CD4-positive, alpha-beta memory T cell (primary cell): ENCODE measurements at regions not wholly inside any gene's neighbourhood (a gene's known extent, or its start where the extent isn't known, plus 50 kb on each side); places are given as distances from the start of the nearest gene placed in this dataset.

Source experiments
- CTCF ChIA-PET: fragments of 350-600 bp; sonication (Branson Sonifier 250); formaldehyde crosslinking; loops from one replicate; lab custom pipeline; 2021; ENCODE audit warnings: inconsistent platforms; ENCODE audit not compliant: partially characterized antibody; lab: Charles Lee
- POLR2A ChIA-PET: fragments of 350-600 bp; sonication (Branson Sonifier 250); formaldehyde crosslinking; loops from one replicate; lab custom pipeline; 2021; ENCODE audit not compliant: partially characterized antibody; lab: Charles Lee
- DNase-seq, 5 donors: peaks; one replicate each; pipeline versions ENCODE4 v3.0.0 to v3.0.0-alpha.2; 2020 to 2022; ENCODE audit warnings: mixed read lengths in 1 of 5
- H3K27ac ChIP-seq: one replicate; pipeline ENCODE4 v1.7.0; 2013; ENCODE audit warnings: low read depth, low read length
- H3K27me3 ChIP-seq: 2 replicates; pipeline ENCODE4 v1.7.0; 2013; ENCODE audit warnings: mild to moderate bottlenecking, low read length, moderate library complexity; ENCODE audit not compliant: insufficient read depth
- H3K36me3 ChIP-seq: 2 replicates; pipeline ENCODE4 v1.7.0; 2013; ENCODE audit warnings: mild to moderate bottlenecking, low read length, moderate library complexity; ENCODE audit not compliant: insufficient read depth
- H3K4me1 ChIP-seq: 2 replicates; pipeline ENCODE4 v1.7.0; 2013; ENCODE audit warnings: mild to moderate bottlenecking, low read length, moderate library complexity; ENCODE audit not compliant: insufficient read depth
- H3K4me3 ChIP-seq, 2 donors: one replicate each; pipeline ENCODE4 v1.7.0; 2013; ENCODE audit warnings: low read length in 2 of 2, mild to moderate bottlenecking in 1 of 2
- H3K9me3 ChIP-seq, 2 donors: one replicate each; pipeline ENCODE4 v1.7.0; 2013; ENCODE audit warnings: low read length in 2 of 2, control low read depth in 1 of 2; ENCODE audit not compliant: control insufficient read depth in 1 of 2
- H3K27ac Mint-ChIP-seq, 7 donors: one replicate each; pipeline ENCODE4 v1.8.0; 2020 to 2021; ENCODE audit warnings: mixed read lengths in 7 of 7, mild to moderate bottlenecking in 6 of 7, inconsistent platforms in 3 of 7, moderate library complexity in 3 of 7
- H3K27me3 Mint-ChIP-seq, 2 donors: one replicate each; pipeline ENCODE4 v1.8.0; 2020 to 2021; ENCODE audit warnings: mixed read lengths in 2 of 2
- H3K36me3 Mint-ChIP-seq, 2 donors: one replicate each; pipeline ENCODE4 v1.8.0; 2020 to 2021; ENCODE audit warnings: mixed read lengths in 2 of 2, inconsistent platforms in 1 of 2, mild to moderate bottlenecking in 1 of 2
- H3K4me1 Mint-ChIP-seq, 4 donors: one replicate each; pipeline ENCODE4 v1.8.0; 2020 to 2021; ENCODE audit warnings: mixed read lengths in 4 of 4, mild to moderate bottlenecking in 1 of 4
- H3K4me3 Mint-ChIP-seq, 8 donors: one replicate each; pipeline ENCODE4 v1.8.0; 2020 to 2021; ENCODE audit warnings: mixed read lengths in 8 of 8, mild to moderate bottlenecking in 7 of 8, moderate library complexity in 6 of 8, inconsistent platforms in 3 of 8
- H3K9me3 Mint-ChIP-seq, 8 donors: one replicate each; pipeline ENCODE4 v1.8.0; 2020 to 2021; ENCODE audit warnings: mixed read lengths in 8 of 8, mild to moderate bottlenecking in 5 of 8, inconsistent platforms in 3 of 8, moderate library complexity in 1 of 8
- intact Hi-C: fragments of 100-400 bp; cut with micrococcal nuclease; formaldehyde crosslinking; loops from one replicate; pipeline ENCODE4 v1.15.1; 2023

DNA sequence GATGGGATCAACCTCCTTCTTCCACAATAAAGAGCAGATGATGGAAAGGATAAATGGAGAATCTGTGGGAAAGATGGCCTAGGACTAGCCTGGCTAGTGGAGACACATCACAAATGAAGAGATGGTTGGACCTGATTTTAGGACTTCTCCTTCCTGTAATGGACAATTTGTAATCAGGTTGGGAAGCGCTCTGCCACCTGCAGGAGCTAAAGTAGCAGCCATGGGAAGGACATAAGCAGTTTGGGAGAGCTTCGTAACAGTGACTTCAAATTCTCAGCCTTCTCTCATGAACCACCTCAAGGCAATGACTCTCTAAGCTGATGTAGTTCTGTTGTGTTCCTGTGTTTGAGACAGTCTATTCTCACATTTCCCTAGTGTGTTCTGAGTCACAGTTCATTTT lies 137.9 kb upstream of the BMP2 start:
- H3K27me3 Mint-ChIP-seq: no peaks in the 10 kb centered on the region
- no peaks in the 10 kb centered on the region for H3K36me3 Mint-ChIP-seq
- Histone ChIP-seq H3K9me3 (no peaks in the 10 kb centered on the region), H3K4me3 (no peak overlapping the region), H3K27me3 (no peaks in the 10 kb centered on the region), H3K4me1 (no peaks in the 10 kb centered on the region), H3K27ac (no peak overlapping the region), H3K36me3 (no peaks in the 10 kb centered on the region)
- no peak for DNase-seq
- peaks cover 0 to 15% (median 7%) of the 10 kb centered on the region in 8 donors for H3K9me3 Mint-ChIP-seq
- ChIA-PET POLR2A (no interaction called here), CTCF (no interaction called here)
- intact Hi-C loops: no loop called here
- no peaks in the 10 kb centered on the region for H3K4me1 Mint-ChIP-seq
- H3K27ac Mint-ChIP-seq: no peak overlapping the region
- H3K4me3 Mint-ChIP-seq: no peak overlapping the region

GRCh38 chr20:6626805-6627204 lies 140.7 kb upstream of the BMP2 start:
- no peaks in the 10 kb centered on the region for H3K27me3 Mint-ChIP-seq
- H3K27ac ChIP-seq: no peak overlapping the region

GRCh38 chr20:6623989-6624388 lies 143.5 kb upstream of the BMP2 start:
- Mint-ChIP-seq H3K4me1 (no peaks in the 10 kb centered on the region), H3K9me3 (peaks cover 0 to 8% (median 3%) of the 10 kb centered on the region in 8 donors), H3K27me3 (peaks cover 0 to 1% of the 10 kb centered on the region in 2 donors), H3K27ac (no peak overlapping the region), H3K36me3 (no peaks in the 10 kb centered on the region), H3K4me3 (no peak overlapping the region)
- intact Hi-C loops: no loop called here
- Histone ChIP-seq H3K4me3 (no peak overlapping the region), H3K9me3 (no peaks in the 10 kb centered on the region), H3K27ac (no peak overlapping the region), H3K27me3 (no peaks in the 10 kb centered on the region), H3K36me3 (no peaks in the 10 kb centered on the region), H3K4me1 (no peaks in the 10 kb centered on the region)
- DNase-seq: no peak
- ChIA-PET CTCF (no interaction called here), POLR2A (no interaction called here)

More at GRCh38 chr20:6626805-6627204, 140.7 kb upstream of the BMP2 start:
- no peaks in the 10 kb centered on the region for H3K27me3 ChIP-seq
- H3K4me1 Mint-ChIP-seq: no peaks in the 10 kb centered on the region
- POLR2A ChIA-PET: no interaction called here
- CTCF ChIA-PET: no interaction called here
- no peak overlapping the region for H3K27ac Mint-ChIP-seq
- no peaks in the 10 kb centered on the region for H3K36me3 ChIP-seq
- no peaks in the 10 kb centered on the region for H3K9me3 ChIP-seq
- peaks cover 0 to 15% (median 6%) of the 10 kb centered on the region in 8 donors for H3K9me3 Mint-ChIP-seq
- H3K36me3 Mint-ChIP-seq: no peaks in the 10 kb centered on the region
- DNase-seq: no peak
- no peak overlapping the region for H3K4me3 Mint-ChIP-seq
- H3K4me1 ChIP-seq: no peaks in the 10 kb centered on the region
- H3K4me3 ChIP-seq: no peak overlapping the region
- intact Hi-C loops: no loop called here

DNA sequence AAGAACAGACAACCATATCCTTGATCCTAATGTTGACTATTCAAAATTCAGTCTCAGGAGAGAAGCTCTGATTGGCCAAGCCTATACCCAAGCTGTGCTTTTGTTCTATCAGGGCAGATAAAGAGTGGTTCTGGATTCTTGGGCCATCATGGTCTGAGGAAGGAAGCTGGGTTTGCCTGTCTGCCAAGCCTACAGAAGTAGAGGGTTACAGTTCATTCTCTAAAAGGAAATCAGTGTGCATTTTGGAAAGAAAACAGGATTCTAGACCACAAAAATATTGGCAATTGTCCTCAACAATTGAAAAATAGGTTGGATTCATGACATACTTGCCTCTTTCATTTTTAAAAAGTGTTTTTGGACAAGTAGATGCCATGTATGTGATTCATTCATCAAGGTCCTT lies 145.4 kb upstream of the BMP2 start:
- no peak overlapping the region for H3K27ac Mint-ChIP-seq
- Histone ChIP-seq H3K4me1 (no peaks in the 10 kb centered on the region), H3K4me3 (no peak overlapping the region), H3K36me3 (no peaks in the 10 kb centered on the region), H3K27ac (no peak overlapping the region), H3K27me3 (no peaks in the 10 kb centered on the region), H3K9me3 (no peaks in the 10 kb centered on the region)
- H3K9me3 Mint-ChIP-seq: peaks cover 0 to 11% (median 4%) of the 10 kb centered on the region in 8 donors
- peaks cover 0 to 1% of the 10 kb centered on the region in 2 donors for H3K27me3 Mint-ChIP-seq
- POLR2A ChIA-PET: no interaction called here
- intact Hi-C loops: no loop called here
- no peaks in the 10 kb centered on the region for H3K36me3 Mint-ChIP-seq
- CTCF ChIA-PET: no interaction called here
- no peak for DNase-seq
- no peaks in the 10 kb centered on the region for H3K4me1 Mint-ChIP-seq
- H3K4me3 Mint-ChIP-seq: no peak overlapping the region

- ChIA-PET CTCF (no interaction called here), POLR2A (no interaction called here)
- no peaks in the 10 kb centered on the region for H3K36me3 Mint-ChIP-seq
- no peaks in the 10 kb centered on the region for H3K4me1 ChIP-seq
- H3K9me3 Mint-ChIP-seq: peaks cover 0 to 11% (median 4%) of the 10 kb centered on the region in 8 donors
- H3K9me3 ChIP-seq: no peaks in the 10 kb centered on the region
- no peak overlapping the region for H3K4me3 ChIP-seq
- H3K4me3 Mint-ChIP-seq: no peak overlapping the region
- intact Hi-C loops: no loop called here
- H3K27me3 ChIP-seq: no peaks in the 10 kb centered on the region
- H3K4me1 Mint-ChIP-seq: no peaks in the 10 kb centered on the region
- peaks cover 0 to 1% of the 10 kb centered on the region in 2 donors for H3K27me3 Mint-ChIP-seq
- no peak for DNase-seq
- no peak overlapping the region for H3K27ac Mint-ChIP-seq
- H3K36me3 ChIP-seq: no peaks in the 10 kb centered on the region
- H3K27ac ChIP-seq: no peak overlapping the region
These were observed 149.4 kb upstream of the BMP2 start for GRCh38 chr20:6618051-6618450.

DNA sequence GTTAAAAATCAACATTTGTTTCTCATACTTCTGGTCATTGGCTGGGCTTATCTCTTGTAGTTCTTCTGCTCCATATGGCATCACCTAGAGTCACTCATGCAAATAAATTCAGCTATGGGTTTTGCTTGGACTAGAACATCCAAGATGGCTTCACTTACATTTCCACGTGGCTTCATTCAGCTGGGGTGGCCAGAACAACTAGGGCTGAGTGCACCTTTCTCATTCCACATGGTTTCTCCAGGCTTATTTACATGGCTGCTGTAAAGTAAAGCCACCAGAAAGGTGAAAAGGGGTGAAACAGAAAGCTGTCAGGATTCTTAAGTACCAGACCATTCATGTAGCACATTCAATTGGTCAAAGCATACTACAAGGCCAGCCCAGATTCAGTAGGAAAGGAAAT lies 151.1 kb upstream of the BMP2 start:
- no peak overlapping the region for H3K27ac Mint-ChIP-seq
- no peaks in the 10 kb centered on the region for H3K27me3 ChIP-seq
- H3K4me1 Mint-ChIP-seq: no peaks in the 10 kb centered on the region
- H3K9me3 ChIP-seq: no peaks in the 10 kb centered on the region
- H3K4me3 Mint-ChIP-seq: no peak overlapping the region
- peaks cover 0 to 1% of the 10 kb centered on the region in 2 donors for H3K27me3 Mint-ChIP-seq
- peaks cover 0 to 13% (median 9%) of the 10 kb centered on the region in 8 donors for H3K9me3 Mint-ChIP-seq
- POLR2A ChIA-PET: no interaction called here
- no peaks in the 10 kb centered on the region for H3K4me1 ChIP-seq
- no peak overlapping the region for H3K4me3 ChIP-seq
- DNase-seq: no peak
- no peaks in the 10 kb centered on the region for H3K36me3 Mint-ChIP-seq
- H3K27ac ChIP-seq: no peak overlapping the region
- no peaks in the 10 kb centered on the region for H3K36me3 ChIP-seq
- CTCF ChIA-PET: no interaction called here
- intact Hi-C loops: no loop called here

DNA sequence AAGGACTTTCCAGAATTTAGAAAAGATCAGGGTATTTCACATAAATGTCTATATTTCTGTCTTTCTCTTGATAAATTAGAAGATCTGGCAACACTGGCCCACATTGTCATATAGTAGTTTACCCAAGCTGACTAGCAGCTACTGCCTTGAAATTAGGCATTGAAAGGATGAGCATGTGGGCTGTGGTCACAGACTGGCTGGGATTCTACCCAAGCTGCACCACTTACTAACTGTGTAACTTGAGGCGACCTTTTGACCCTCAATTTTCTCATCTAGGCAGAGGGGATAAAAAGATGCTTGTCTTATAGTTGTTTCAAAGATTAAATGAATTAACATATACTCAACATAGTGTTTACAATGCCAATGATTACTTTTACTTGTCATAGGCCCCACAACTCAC lies 152.7 kb upstream of the BMP2 start:
- Mint-ChIP-seq H3K27me3 (peaks cover 0 to 1% of the 10 kb centered on the region in 2 donors), H3K4me3 (no peak overlapping the region)

More for the DNA sequence above, 152.7 kb upstream of the BMP2 start:
- ChIA-PET CTCF (no interaction called here), POLR2A (no interaction called here)
- no peak overlapping the region for H3K27ac ChIP-seq
- H3K4me3 ChIP-seq: no peak overlapping the region
- no peaks in the 10 kb centered on the region for H3K36me3 Mint-ChIP-seq
- intact Hi-C loops: no loop called here
- H3K27me3 ChIP-seq: no peaks in the 10 kb centered on the region
- H3K4me1 ChIP-seq: no peaks in the 10 kb centered on the region
- no peaks in the 10 kb centered on the region for H3K4me1 Mint-ChIP-seq
- H3K9me3 Mint-ChIP-seq: peaks cover 0 to 16% (median 8%) of the 10 kb centered on the region in 8 donors
- H3K36me3 ChIP-seq: no peaks in the 10 kb centered on the region
- H3K27ac Mint-ChIP-seq: no peak overlapping the region
- no peaks in the 10 kb centered on the region for H3K9me3 ChIP-seq
- DNase-seq: no peak
